IMR-90 (cell line): ENCODE measurements at regions not wholly inside any gene's neighbourhood (a gene's known extent, or its start where the extent isn't known, plus 50 kb on each side); places are given as distances from the start of the nearest gene placed in this dataset.

Experiments used
- ATAC-seq: fragments of 200-7000 bp; cut with Tn5 transposase; 2 replicates; pipeline ENCODE4 v1.9.1; 2020; ENCODE audit warnings: low read depth, mild to moderate bottlenecking, moderate library complexity
- BruUV-seq: library from RNA; stranded (reverse); fragments of 400-500 nt; replicated peaks from 2 replicates; lab custom pipeline; 2021; lab: Mats Ljungman, UMichigan
- CTCF ChIA-PET: fragments of 300-600 bp; formaldehyde crosslinking; extraction: SDS; loops from one replicate; lab custom pipeline; 2021; ENCODE audit warnings: antibody characterized with exemption; lab: Yijun Ruan, JAX
- POLR2A ChIA-PET: fragments of 300-600 bp; sonication (Branson Sonifier 250); formaldehyde crosslinking; loops from one replicate; lab custom pipeline; 2022; ENCODE audit warnings: antibody characterized with exemption; ENCODE audit not compliant: unreplicated experiment; lab: Charles Lee
- DNase-seq: peaks from one replicate; pipeline ENCODE4 v3.0.0; 2013
- H2AFZ ChIP-seq: replicated peaks from 2 replicates; pipeline ENCODE3; 2013; ENCODE audit warnings: low read length, mild to moderate bottlenecking; ENCODE audit not compliant: poor library complexity
- H2AK5ac ChIP-seq: 2 replicates; pipeline ENCODE4 v1.6.1; 2013; ENCODE audit warnings: low read depth, low read length, inconsistent platforms
- H2AK9ac ChIP-seq: replicated peaks from 2 replicates; pipeline ENCODE3; 2013; ENCODE audit warnings: mild to moderate bottlenecking, low read depth, low read length, moderate library complexity; ENCODE audit not compliant: poor library complexity
- H2BK120ac ChIP-seq: 2 replicates; pipeline ENCODE4 v1.6.1; 2013; ENCODE audit warnings: low read depth, low read length, inconsistent platforms
- H2BK15ac ChIP-seq: 3 replicates; pipeline ENCODE4 v1.6.1; 2013; ENCODE audit warnings: low read depth, low read length, inconsistent platforms
- H2BK20ac ChIP-seq: 2 replicates; pipeline ENCODE4 v1.6.1; 2013; ENCODE audit warnings: low read depth, mild to moderate bottlenecking, inconsistent platforms, low read length, moderate library complexity
- H2BK5ac ChIP-seq: 2 replicates; pipeline ENCODE4 v1.6.1; 2013; ENCODE audit warnings: mild to moderate bottlenecking, low read depth, low read length, inconsistent platforms; ENCODE audit not compliant: poor library complexity, severe bottlenecking
- H3K14ac ChIP-seq: replicated peaks from 2 replicates; pipeline ENCODE4 v1.6.1; 2013; ENCODE audit warnings: low read depth, low read length, inconsistent platforms
- H3K18ac ChIP-seq: 2 replicates; pipeline ENCODE4 v1.6.1; 2013; ENCODE audit warnings: low read depth, low read length, control low read depth
- H3K23ac ChIP-seq: 2 replicates; pipeline ENCODE4 v1.6.1; 2013; ENCODE audit warnings: low read depth, low read length, inconsistent platforms
- H3K27ac ChIP-seq: 2 replicates; pipeline ENCODE4 v1.5.1; 2013; ENCODE audit warnings: mild to moderate bottlenecking, control low read depth, low read length; ENCODE audit not compliant: insufficient read depth
- H3K27me3 ChIP-seq: 2 replicates; pipeline ENCODE4 v1.6.1; 2013; ENCODE audit warnings: low read length; ENCODE audit not compliant: control insufficient read depth, insufficient read depth
- H3K36me3 ChIP-seq: 2 replicates; pipeline ENCODE4 v1.6.1; 2013; ENCODE audit warnings: low read length, mixed read lengths; ENCODE audit not compliant: control insufficient read depth, insufficient read depth
- H3K4ac ChIP-seq: 2 replicates; pipeline ENCODE4 v1.6.1; 2013; ENCODE audit warnings: low read depth, low read length, inconsistent platforms
- H3K4me1 ChIP-seq: 2 replicates; pipeline ENCODE4 v1.6.1; 2013; ENCODE audit warnings: low read length, mixed read lengths; ENCODE audit not compliant: control insufficient read depth, insufficient read depth
- H3K4me2 ChIP-seq: 2 replicates; pipeline ENCODE4 v1.6.1; 2013; ENCODE audit warnings: low read depth, mild to moderate bottlenecking, control low read depth, low read length, moderate library complexity
- H3K4me3 ChIP-seq: 2 replicates; pipeline ENCODE4 v1.5.1; 2013; ENCODE audit warnings: low read depth, mild to moderate bottlenecking, control low read depth, low read length, moderate library complexity; ENCODE audit not compliant: insufficient read depth
- H3K56ac ChIP-seq: 2 replicates; pipeline ENCODE4 v1.6.1; 2013; ENCODE audit warnings: low read length, inconsistent platforms; ENCODE audit not compliant: insufficient read depth; ENCODE audit errors: extremely low read depth
- H3K79me1 ChIP-seq, 2 experiments: 2 replicates each; pipeline ENCODE4 v1.6.1; 2013; ENCODE audit warnings: low read length in 2 of 2, inconsistent platforms in 1 of 2, low read depth in 1 of 2
- H3K9ac ChIP-seq: 2 replicates; pipeline ENCODE4 v1.6.1; 2013; ENCODE audit warnings: low read depth, low read length, control low read depth
- H3K9me1 ChIP-seq: 2 replicates; pipeline ENCODE4 v1.6.1; 2013; ENCODE audit warnings: low read length, inconsistent platforms; ENCODE audit not compliant: insufficient read depth
- H3K9me3 ChIP-seq: 2 replicates; pipeline ENCODE4 v1.6.1; 2013; ENCODE audit warnings: low read length; ENCODE audit not compliant: control insufficient read depth, insufficient read depth
- H4K20me1 ChIP-seq: 2 replicates; pipeline ENCODE4 v1.6.1; 2013; ENCODE audit warnings: low read length, inconsistent platforms; ENCODE audit not compliant: insufficient read depth
- H4K5ac ChIP-seq: 2 replicates; pipeline ENCODE4 v1.6.1; 2013; ENCODE audit warnings: mild to moderate bottlenecking, low read depth, low read length, control low read depth
- H4K8ac ChIP-seq, 2 experiments: 2 replicates each; pipeline ENCODE4 v1.6.1; 2013; ENCODE audit warnings: low read depth in 2 of 2, low read length in 2 of 2, control low read depth in 1 of 2, inconsistent platforms in 1 of 2
- H4K91ac ChIP-seq: 2 replicates; pipeline ENCODE4 v1.6.1; 2013; ENCODE audit warnings: low read depth, low read length, inconsistent platforms; ENCODE audit not compliant: insufficient read depth
- FOS ChIP-seq: fragments of 150-350 bp; IDR thresholded peaks from 2 replicates; pipeline ENCODE4 v1.6.1; 2016; ENCODE audit warnings: low read depth, low read length
- MAFK ChIP-seq: IDR thresholded peaks from 2 replicates; pipeline ENCODE4 v1.6.1; 2012; ENCODE audit warnings: low read depth, low read length, improper control_type of control experiment
- MAZ ChIP-seq: IDR thresholded peaks from 2 replicates; pipeline ENCODE4 v1.6.1; 2012; ENCODE audit warnings: low read depth, mild to moderate bottlenecking, low read length, improper control_type of control experiment, moderate library complexity, borderline replicate concordance
- WGBS, 2 experiments: methylation state at CpG; one replicate each; pipeline versions ENCODE4 v1.1.5 to v1.1.7; 2013; ENCODE audit warnings: missing lambda C conversion rate in 2 of 2; ENCODE audit not compliant: insufficient read length in 1 of 2; ENCODE audit errors: extremely low coverage in 2 of 2; 5-methylcytosine and 5-hydroxymethylcytosine counted together
- dilution Hi-C: fragments of 300-500 bp; cut with HindIII; formaldehyde crosslinking; loops from one replicate; pipeline ENCODE4 v1.14.3; 2018; ENCODE audit warnings: low sequenced_read_pairs; ENCODE audit not compliant: unreplicated experiment
- in situ Hi-C: fragments of 300-500 bp; cut with MboI; formaldehyde crosslinking; loops from 3 replicates; pipeline ENCODE4 v1.14.3; 2019; ENCODE audit warnings: low sequenced_read_pairs, inconsistent platforms, mixed read lengths
- intact Hi-C: fragments of 100-400 bp; cut with micrococcal nuclease; formaldehyde crosslinking; loops from 2 replicates; pipeline ENCODE4 v1.10.0; 2022

DNA sequence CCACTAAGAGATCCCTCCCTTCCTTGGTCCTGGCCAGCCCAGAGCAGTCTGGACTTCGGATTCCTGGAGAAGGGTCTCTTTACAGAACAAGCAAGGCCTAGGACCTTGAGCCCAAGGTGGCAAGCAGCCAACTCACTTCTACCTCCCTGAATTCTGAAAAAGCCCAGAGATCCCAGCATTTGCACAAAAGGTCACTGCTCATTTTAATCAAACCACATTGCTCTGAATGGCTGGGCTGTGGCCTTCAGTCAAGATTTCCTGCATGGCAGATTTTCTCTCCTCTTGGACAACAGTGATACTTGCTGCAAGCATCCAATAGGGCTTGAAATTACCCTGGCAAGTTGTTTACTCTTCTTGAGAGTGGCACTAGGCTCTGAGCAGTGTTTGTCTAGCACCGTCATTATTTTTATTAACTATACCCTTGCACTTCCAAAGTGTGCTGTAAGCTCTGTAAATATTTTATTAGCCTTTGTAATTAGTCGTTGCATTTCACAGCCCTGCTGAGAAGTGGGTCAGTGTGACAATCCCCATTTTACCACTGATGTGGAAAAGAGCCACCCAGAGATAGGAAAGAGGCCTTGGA is 274.7 kb upstream of the CTNNB1 start:
- Histone ChIP-seq H3K18ac (no peak overlapping the region), H2AK9ac (no peak overlapping the region), H3K4me1 (no peaks in the 10 kb centered on the region), H3K9me3 (no peaks in the 10 kb centered on the region), H3K9me1 (no peaks in the 10 kb centered on the region), H3K23ac (no peak overlapping the region), H3K4me3 (no peak overlapping the region), H3K27me3 (no peaks in the 10 kb centered on the region), H3K56ac (no peak overlapping the region), H3K9ac (no peak overlapping the region), H2BK20ac (no peak overlapping the region), H3K14ac (no peak overlapping the region), H2BK5ac (no peak overlapping the region), H4K91ac (no peak overlapping the region), H4K8ac (no peak overlapping the region), H2BK120ac (no peak overlapping the region), H3K79me1 (no peaks in the 10 kb centered on the region), H3K27ac (no peak overlapping the region), H3K4ac (no peak overlapping the region), H2AFZ (no peak overlapping the region), H3K36me3 (no peaks in the 10 kb centered on the region), H2BK15ac (no peak overlapping the region), H2AK5ac (no peak overlapping the region), H4K20me1 (no peaks in the 10 kb centered on the region), H3K4me2 (no peak overlapping the region), H4K5ac (no peak overlapping the region)
- in situ Hi-C loops (no loop called here), dilution Hi-C loops (no loop called here), intact Hi-C loops (no loop called here)
- WGBS, 2 experiments, result no CpG with 5 or more reads among the region's 3 CpGs
- ATAC-seq (no peak), DNase-seq (no peak)
- no TSS peak for BruUV-seq
- ChIA-PET CTCF (no interaction called here), POLR2A (no interaction called here)
- TF ChIP-seq MAFK (no peak), MAZ (no peak), FOS (no peak)
